NCI-H2081 (cell line): ENCODE measurements at regions not wholly inside any gene's neighbourhood (a gene's known extent, or its start where the extent isn't known, plus 50 kb on each side); places are given as distances from the start of the nearest gene placed in this dataset.
"Not testable (repeated sequence)": the region's sequence is repeated elsewhere in the genome, so short reads cannot be mapped to it uniquely, and the experiment has no call there.

Experiments used
- DNase-seq, 2 experiments: peaks; one replicate each; lab custom pipeline; 2025; lab: John Stamatoyannopoulos, UW

- no peak for DNase-seq
Observed at GRCh38 chr2:128613876-128614275, 295.2 kb upstream of the HS6ST1 start.

- DNase-seq = not testable (repeated sequence)
Observed at GRCh38 chr2:128614907-128615306, 296.2 kb upstream of the HS6ST1 start.

- DNase-seq = no peak
Observed at GRCh38 chr2:128615571-128615970, 296.9 kb upstream of the HS6ST1 start.

GRCh38 chr2:128617029-128617590 lies 298.4 kb upstream of the HS6ST1 start:
- DNase-seq = no peak

GRCh38 chr2:128617661-128618060 lies 299.0 kb upstream of the HS6ST1 start:
- no peak for DNase-seq

- DNase-seq = no peak
Observed at GRCh38 chr2:128618642-128619041, 300.0 kb upstream of the HS6ST1 start.

- no peak for DNase-seq
Observed at GRCh38 chr2:128619471-128620325, 301.0 kb upstream of the HS6ST1 start.

- no peak for DNase-seq
Observed at GRCh38 chr2:128621074-128621473, 302.4 kb upstream of the HS6ST1 start.

GRCh38 chr2:128622371-128622770 lies 303.7 kb upstream of the HS6ST1 start:
- no peak for DNase-seq

- DNase-seq = no peak
Observed at GRCh38 chr2:128622955-128623620, 304.4 kb upstream of the HS6ST1 start.

- DNase-seq = no peak
Observed at GRCh38 chr2:128623776-128624761, 305.4 kb upstream of the HS6ST1 start.

- DNase-seq = no peak
Observed at GRCh38 chr2:128624956-128625355, 306.3 kb upstream of the HS6ST1 start.

- DNase-seq = no peak
Observed at GRCh38 chr2:128625421-128625820, 306.8 kb upstream of the HS6ST1 start.

- no peak for DNase-seq
Observed at GRCh38 chr2:128625963-128626759, 307.5 kb upstream of the HS6ST1 start.

GRCh38 chr2:128626760-128627511 lies 308.3 kb upstream of the HS6ST1 start:
- no peak for DNase-seq

GRCh38 chr2:128628206-128628605 lies 309.5 kb upstream of the HS6ST1 start:
- DNase-seq = no peak

- no peak for DNase-seq
Observed at GRCh38 chr2:128628996-128629395, 310.3 kb upstream of the HS6ST1 start.

- no peak for DNase-seq
Observed at GRCh38 chr2:128630974-128631697, 312.5 kb upstream of the HS6ST1 start.

- no peak for DNase-seq
Observed at GRCh38 chr2:128631698-128632500, 313.2 kb upstream of the HS6ST1 start.
